Uterus (tissue), 3 donors: ENCODE measurements at regions not wholly inside any gene's neighbourhood (a gene's known extent, or its start where the extent isn't known, plus 50 kb on each side); places are given as distances from the start of the nearest gene placed in this dataset.

Experiments
- DNase-seq, 2 donors: peaks; one replicate each; pipeline ENCODE4 v3.0.0-alpha.2; 2019 to 2020
- H3K27ac ChIP-seq, 2 donors: fragments of 200-600 bp; sonication (generic); 1 replicate in 1 of 2; 2 replicates in 1 of 2; pipeline ENCODE4 v1.5.1; 2016 to 2018
- H3K27me3 ChIP-seq, 2 donors: fragments of 200-600 bp; sonication (generic); one replicate each; pipeline ENCODE4 v1.5.1; 2018 to 2019; ENCODE audit warnings: control low read depth in 1 of 2
- H3K36me3 ChIP-seq, 2 donors: fragments of 200-600 bp; sonication (generic); one replicate each; pipeline ENCODE4 v1.5.1; 2019; ENCODE audit warnings: control low read depth in 1 of 2
- H3K4me1 ChIP-seq, 2 donors: fragments of 200-600 bp; sonication (generic); one replicate each; pipeline ENCODE4 v1.5.1; 2018 to 2019; ENCODE audit warnings: control low read depth in 1 of 2
- H3K4me3 ChIP-seq, 2 donors: fragments of 200-600 bp; sonication (generic); 1 replicate in 1 of 2; 2 replicates in 1 of 2; pipeline ENCODE4 v1.5.1; 2018 to 2019; ENCODE audit warnings: mild to moderate bottlenecking in 1 of 2
- H3K9me3 ChIP-seq, 2 donors: fragments of 200-600 bp; sonication (generic); one replicate each; pipeline ENCODE4 v1.5.1; 2019; ENCODE audit warnings: control low read depth in 1 of 2
- CTCF ChIP-seq, 4 experiments: fragments of 200-600 bp in 2 of 4; fragments of 450-650 bp in 2 of 4; sonication (generic) in 2 of 4; IDR thresholded peaks; one replicate each; pipeline ENCODE4 v1.5.1; 2016 to 2019; ENCODE audit warnings: antibody characterized with exemption in 4 of 4, mild to moderate bottlenecking in 2 of 4, moderate library complexity in 1 of 4
- POLR2A ChIP-seq, 2 donors: fragments of 450-650 bp; IDR thresholded peaks; one replicate each; pipeline ENCODE4 v1.6.1; 2016; ENCODE audit warnings: antibody characterized with exemption in 2 of 2, mild to moderate bottlenecking in 1 of 2, moderate library complexity in 1 of 2
- intact Hi-C: fragments of 100-400 bp; cut with DNase I; formaldehyde crosslinking; loops from one replicate; pipeline ENCODE4 v1.15.1; 2023; ENCODE audit warnings: low total_unique reads
- donor health status: DM: yes; HTN: yes; CAD: no.

- no peak for DNase-seq
- H3K27ac ChIP-seq: peak overlapping the region; percentile 66 to 75
- no peaks in the 10 kb centered on the region for H3K9me3 ChIP-seq
- intact Hi-C loops: no loop called here
- no peak overlapping the region for H3K4me3 ChIP-seq
- TF ChIP-seq CTCF (IDR thresholded peaks at IDR 0.05) (no peak), POLR2A (IDR thresholded peaks at IDR 0.05) (no peak)
- H3K4me1 ChIP-seq: no peaks in the 10 kb centered on the region
- no peaks in the 10 kb centered on the region for H3K27me3 ChIP-seq
- H3K36me3 ChIP-seq: no peaks in the 10 kb centered on the region
These were observed 110.1 kb upstream of the TNS3 start for GRCh38 chr7:47691988-47692387.

- Histone ChIP-seq H3K27me3 (no peaks in the 10 kb centered on the region), H3K4me1 (no peaks in the 10 kb centered on the region), H3K4me3 (no peak overlapping the region), H3K36me3 (no peaks in the 10 kb centered on the region), H3K9me3 (no peaks in the 10 kb centered on the region), H3K27ac (peak overlapping the region; percentile 66 to 75)
- no peak for DNase-seq
- intact Hi-C loops: no loop called here
- no peak for TF ChIP-seq POLR2A (IDR thresholded peaks at IDR 0.05)
- TF ChIP-seq CTCF (IDR thresholded peaks at IDR 0.05): no peak
These were observed 109.1 kb upstream of the TNS3 start for GRCh38 chr7:47690902-47691558.

DNA sequence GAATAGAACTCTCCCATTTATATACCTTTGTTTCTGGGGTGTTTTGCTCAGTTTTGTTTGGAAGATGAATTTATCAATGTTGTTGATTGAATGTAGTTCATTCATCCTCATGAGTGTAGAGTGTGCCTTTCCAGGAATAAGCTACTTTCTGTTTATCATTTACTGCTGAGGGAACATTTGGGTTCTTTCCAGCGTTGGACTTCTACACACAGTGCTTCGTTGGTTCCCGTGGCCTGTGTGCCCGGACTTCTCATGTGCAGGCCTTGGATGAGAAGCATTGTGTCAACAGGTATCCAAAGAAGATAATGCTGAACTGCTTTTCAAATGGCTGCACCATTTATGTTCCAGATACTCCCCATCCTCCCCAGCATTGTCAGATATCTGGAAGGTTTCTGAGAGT, 107.6 kb upstream of the TNS3 start:
- no peaks in the 10 kb centered on the region for H3K9me3 ChIP-seq
- no peaks in the 10 kb centered on the region for H3K36me3 ChIP-seq
- no peaks in the 10 kb centered on the region for H3K27me3 ChIP-seq
- H3K4me1 ChIP-seq: no peaks in the 10 kb centered on the region
- TF ChIP-seq POLR2A (IDR thresholded peaks at IDR 0.05) (no peak), CTCF (IDR thresholded peaks at IDR 0.05) (no peak)
- no peak overlapping the region for H3K27ac ChIP-seq
- no peak for DNase-seq
- H3K4me3 ChIP-seq: no peak overlapping the region
- intact Hi-C loops: no loop called here

GRCh38 chr7:47688311-47689100, 106.6 kb upstream of the TNS3 start:
- Histone ChIP-seq H3K4me1 (no peaks in the 10 kb centered on the region), H3K9me3 (no peaks in the 10 kb centered on the region), H3K4me3 (no peak overlapping the region), H3K27ac (no peak overlapping the region), H3K36me3 (no peaks in the 10 kb centered on the region), H3K27me3 (no peaks in the 10 kb centered on the region)
- no peak for DNase-seq
- intact Hi-C loops: no loop called here
- no peak for TF ChIP-seq CTCF (IDR thresholded peaks at IDR 0.05)
- no peak for TF ChIP-seq POLR2A (IDR thresholded peaks at IDR 0.05)

DNA sequence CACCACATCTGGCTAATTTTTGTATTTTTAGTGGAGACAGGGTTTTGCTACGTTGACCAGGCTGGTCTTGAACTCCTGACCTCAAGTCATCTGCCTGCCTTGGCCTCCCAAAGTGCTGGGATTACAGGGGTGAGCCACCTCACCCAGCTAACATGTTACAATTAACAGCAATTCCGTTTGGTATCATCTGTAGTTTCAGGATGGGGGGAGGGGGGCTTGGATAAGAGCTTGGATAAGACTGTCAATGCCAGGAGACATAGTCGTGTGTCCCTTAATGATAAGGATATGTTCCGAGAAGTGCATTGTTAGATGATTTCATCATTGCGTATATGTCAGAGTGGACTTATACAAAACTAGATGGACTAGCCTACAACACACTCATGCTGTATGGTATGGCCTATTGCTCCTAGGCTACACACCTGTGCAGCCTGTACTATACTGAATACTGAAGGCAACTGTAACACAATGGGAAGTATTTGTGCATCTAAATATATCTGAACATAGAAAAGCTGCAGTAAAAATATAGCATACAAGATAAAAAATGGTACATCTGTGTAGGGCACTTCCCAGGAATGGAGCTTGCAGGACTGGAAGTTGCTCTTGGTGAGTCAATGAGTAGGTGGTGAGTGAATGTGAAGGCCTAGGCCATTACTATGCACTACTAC, 103.9 kb upstream of the TNS3 start:
- intact Hi-C loops: no loop called here
- H3K4me1 ChIP-seq: no peaks in the 10 kb centered on the region
- DNase-seq: no peak
- H3K27ac ChIP-seq: no peak overlapping the region
- H3K9me3 ChIP-seq: no peaks in the 10 kb centered on the region
- TF ChIP-seq CTCF (IDR thresholded peaks at IDR 0.05) (no peak), POLR2A (IDR thresholded peaks at IDR 0.05) (no peak)
- H3K27me3 ChIP-seq: no peaks in the 10 kb centered on the region
- H3K36me3 ChIP-seq: no peaks in the 10 kb centered on the region
- no peak overlapping the region for H3K4me3 ChIP-seq
